IMR-90 (cell line): ENCODE measurements at regions not wholly inside any gene's neighbourhood (a gene's known extent, or its start where the extent isn't known, plus 50 kb on each side); places are given as distances from the start of the nearest gene placed in this dataset.

ENCODE experiments used
- ATAC-seq: fragments of 200-7000 bp; cut with Tn5 transposase; 2 replicates; pipeline ENCODE4 v1.9.1; 2020; ENCODE audit warnings: low read depth, mild to moderate bottlenecking, moderate library complexity
- BruUV-seq: library from RNA; stranded (reverse); fragments of 400-500 nt; replicated peaks from 2 replicates; lab custom pipeline; 2021; lab: Mats Ljungman, UMichigan
- CTCF ChIA-PET: fragments of 300-600 bp; formaldehyde crosslinking; extraction: SDS; loops from one replicate; lab custom pipeline; 2021; ENCODE audit warnings: antibody characterized with exemption; lab: Yijun Ruan, JAX
- POLR2A ChIA-PET: fragments of 300-600 bp; sonication (Branson Sonifier 250); formaldehyde crosslinking; loops from one replicate; lab custom pipeline; 2022; ENCODE audit warnings: antibody characterized with exemption; ENCODE audit not compliant: unreplicated experiment; lab: Charles Lee
- DNase-seq: peaks from one replicate; pipeline ENCODE4 v3.0.0; 2013
- H2AFZ ChIP-seq: replicated peaks from 2 replicates; pipeline ENCODE3; 2013; ENCODE audit warnings: low read length, mild to moderate bottlenecking; ENCODE audit not compliant: poor library complexity
- H2AK5ac ChIP-seq: 2 replicates; pipeline ENCODE4 v1.6.1; 2013; ENCODE audit warnings: low read depth, low read length, inconsistent platforms
- H2AK9ac ChIP-seq: replicated peaks from 2 replicates; pipeline ENCODE3; 2013; ENCODE audit warnings: mild to moderate bottlenecking, low read depth, low read length, moderate library complexity; ENCODE audit not compliant: poor library complexity
- H2BK120ac ChIP-seq: 2 replicates; pipeline ENCODE4 v1.6.1; 2013; ENCODE audit warnings: low read depth, low read length, inconsistent platforms
- H2BK15ac ChIP-seq: 3 replicates; pipeline ENCODE4 v1.6.1; 2013; ENCODE audit warnings: low read depth, low read length, inconsistent platforms
- H2BK20ac ChIP-seq: 2 replicates; pipeline ENCODE4 v1.6.1; 2013; ENCODE audit warnings: low read depth, mild to moderate bottlenecking, inconsistent platforms, low read length, moderate library complexity
- H2BK5ac ChIP-seq: 2 replicates; pipeline ENCODE4 v1.6.1; 2013; ENCODE audit warnings: mild to moderate bottlenecking, low read depth, low read length, inconsistent platforms; ENCODE audit not compliant: poor library complexity, severe bottlenecking
- H3K14ac ChIP-seq: replicated peaks from 2 replicates; pipeline ENCODE4 v1.6.1; 2013; ENCODE audit warnings: low read depth, low read length, inconsistent platforms
- H3K18ac ChIP-seq: 2 replicates; pipeline ENCODE4 v1.6.1; 2013; ENCODE audit warnings: low read depth, low read length, control low read depth
- H3K23ac ChIP-seq: 2 replicates; pipeline ENCODE4 v1.6.1; 2013; ENCODE audit warnings: low read depth, low read length, inconsistent platforms
- H3K27ac ChIP-seq: 2 replicates; pipeline ENCODE4 v1.5.1; 2013; ENCODE audit warnings: mild to moderate bottlenecking, control low read depth, low read length; ENCODE audit not compliant: insufficient read depth
- H3K27me3 ChIP-seq: 2 replicates; pipeline ENCODE4 v1.6.1; 2013; ENCODE audit warnings: low read length; ENCODE audit not compliant: control insufficient read depth, insufficient read depth
- H3K36me3 ChIP-seq: 2 replicates; pipeline ENCODE4 v1.6.1; 2013; ENCODE audit warnings: low read length, mixed read lengths; ENCODE audit not compliant: control insufficient read depth, insufficient read depth
- H3K4ac ChIP-seq: 2 replicates; pipeline ENCODE4 v1.6.1; 2013; ENCODE audit warnings: low read depth, low read length, inconsistent platforms
- H3K4me1 ChIP-seq: 2 replicates; pipeline ENCODE4 v1.6.1; 2013; ENCODE audit warnings: low read length, mixed read lengths; ENCODE audit not compliant: control insufficient read depth, insufficient read depth
- H3K4me2 ChIP-seq: 2 replicates; pipeline ENCODE4 v1.6.1; 2013; ENCODE audit warnings: low read depth, mild to moderate bottlenecking, control low read depth, low read length, moderate library complexity
- H3K4me3 ChIP-seq: 2 replicates; pipeline ENCODE4 v1.5.1; 2013; ENCODE audit warnings: low read depth, mild to moderate bottlenecking, control low read depth, low read length, moderate library complexity; ENCODE audit not compliant: insufficient read depth
- H3K56ac ChIP-seq: 2 replicates; pipeline ENCODE4 v1.6.1; 2013; ENCODE audit warnings: low read length, inconsistent platforms; ENCODE audit not compliant: insufficient read depth; ENCODE audit errors: extremely low read depth
- H3K79me1 ChIP-seq, 2 experiments: 2 replicates each; pipeline ENCODE4 v1.6.1; 2013; ENCODE audit warnings: low read length in 2 of 2, inconsistent platforms in 1 of 2, low read depth in 1 of 2
- H3K9ac ChIP-seq: 2 replicates; pipeline ENCODE4 v1.6.1; 2013; ENCODE audit warnings: low read depth, low read length, control low read depth
- H3K9me1 ChIP-seq: 2 replicates; pipeline ENCODE4 v1.6.1; 2013; ENCODE audit warnings: low read length, inconsistent platforms; ENCODE audit not compliant: insufficient read depth
- H3K9me3 ChIP-seq: 2 replicates; pipeline ENCODE4 v1.6.1; 2013; ENCODE audit warnings: low read length; ENCODE audit not compliant: control insufficient read depth, insufficient read depth
- H4K20me1 ChIP-seq: 2 replicates; pipeline ENCODE4 v1.6.1; 2013; ENCODE audit warnings: low read length, inconsistent platforms; ENCODE audit not compliant: insufficient read depth
- H4K5ac ChIP-seq: 2 replicates; pipeline ENCODE4 v1.6.1; 2013; ENCODE audit warnings: mild to moderate bottlenecking, low read depth, low read length, control low read depth
- H4K8ac ChIP-seq, 2 experiments: 2 replicates each; pipeline ENCODE4 v1.6.1; 2013; ENCODE audit warnings: low read depth in 2 of 2, low read length in 2 of 2, control low read depth in 1 of 2, inconsistent platforms in 1 of 2
- H4K91ac ChIP-seq: 2 replicates; pipeline ENCODE4 v1.6.1; 2013; ENCODE audit warnings: low read depth, low read length, inconsistent platforms; ENCODE audit not compliant: insufficient read depth
- BHLHE40 ChIP-seq: fragments of 150-350 bp; IDR thresholded peaks from 2 replicates; pipeline ENCODE4 v1.6.1; 2016; ENCODE audit warnings: mild to moderate bottlenecking, low read depth, low read length
- CEBPB ChIP-seq: IDR thresholded peaks from 2 replicates; pipeline ENCODE4 v1.6.1; 2012; ENCODE audit warnings: low read depth, low read length, improper control_type of control experiment
- CHD1 ChIP-seq: IDR thresholded peaks from 2 replicates; pipeline ENCODE4 v1.6.1; 2012; ENCODE audit warnings: low read depth, low read length, improper control_type of control experiment
- CTCF ChIP-seq: conservative IDR thresholded peaks from 2 replicates; pipeline ENCODE4 v1.5.1; 2012; ENCODE audit warnings: mild to moderate bottlenecking, low read depth, low read length, improper control_type of control experiment
- FOS ChIP-seq: fragments of 150-350 bp; IDR thresholded peaks from 2 replicates; pipeline ENCODE4 v1.6.1; 2016; ENCODE audit warnings: low read depth, low read length
- MAFK ChIP-seq: IDR thresholded peaks from 2 replicates; pipeline ENCODE4 v1.6.1; 2012; ENCODE audit warnings: low read depth, low read length, improper control_type of control experiment
- MAZ ChIP-seq: IDR thresholded peaks from 2 replicates; pipeline ENCODE4 v1.6.1; 2012; ENCODE audit warnings: low read depth, mild to moderate bottlenecking, low read length, improper control_type of control experiment, moderate library complexity, borderline replicate concordance
- MXI1 ChIP-seq: IDR thresholded peaks from 2 replicates; pipeline ENCODE4 v1.6.1; 2012; ENCODE audit warnings: low read depth, mild to moderate bottlenecking, low read length, moderate library complexity, borderline replicate concordance
- NFE2L2 ChIP-seq: fragments of 150-350 bp; IDR thresholded peaks from 2 replicates; pipeline ENCODE4 v1.6.1; 2016; ENCODE audit warnings: low read depth, mild to moderate bottlenecking, low read length
- POLR2A ChIP-seq: IDR thresholded peaks from 2 replicates; pipeline ENCODE4 v1.6.1; 2012; ENCODE audit warnings: mild to moderate bottlenecking, low read depth, low read length
- RAD21 ChIP-seq: IDR thresholded peaks from 2 replicates; pipeline ENCODE4 v1.6.1; 2012; ENCODE audit warnings: low read length, improper control_type of control experiment
- RCOR1 ChIP-seq: IDR thresholded peaks from 2 replicates; pipeline ENCODE4 v1.6.1; 2012; ENCODE audit warnings: mild to moderate bottlenecking, low read length, improper control_type of control experiment; ENCODE audit not compliant: insufficient replicate concordance
- RFX5 ChIP-seq: IDR thresholded peaks from 2 replicates; pipeline ENCODE4 v1.8.0; 2012; ENCODE audit warnings: low read depth, mild to moderate bottlenecking, low read length, moderate library complexity
- SMC3 ChIP-seq: fragments of 150-350 bp; IDR thresholded peaks from 2 replicates; pipeline ENCODE4 v1.6.1; 2016; ENCODE audit warnings: low read depth, mild to moderate bottlenecking, antibody characterized with exemption, low read length, moderate library complexity
- USF2 ChIP-seq: fragments of 150-350 bp; IDR thresholded peaks from 2 replicates; pipeline ENCODE4 v1.6.1; 2017; ENCODE audit warnings: mild to moderate bottlenecking, antibody characterized with exemption, low read length, low read depth
- WGBS, 2 experiments: methylation state at CpG; one replicate each; pipeline versions ENCODE4 v1.1.5 to v1.1.7; 2013; ENCODE audit warnings: missing lambda C conversion rate in 2 of 2; ENCODE audit not compliant: insufficient read length in 1 of 2; ENCODE audit errors: extremely low coverage in 2 of 2; 5-methylcytosine and 5-hydroxymethylcytosine counted together
- dilution Hi-C: fragments of 300-500 bp; cut with HindIII; formaldehyde crosslinking; loops from one replicate; pipeline ENCODE4 v1.14.3; 2018; ENCODE audit warnings: low sequenced_read_pairs; ENCODE audit not compliant: unreplicated experiment
- in situ Hi-C: fragments of 300-500 bp; cut with MboI; formaldehyde crosslinking; loops from 3 replicates; pipeline ENCODE4 v1.14.3; 2019; ENCODE audit warnings: low sequenced_read_pairs, inconsistent platforms, mixed read lengths
- intact Hi-C: fragments of 100-400 bp; cut with micrococcal nuclease; formaldehyde crosslinking; loops from 2 replicates; pipeline ENCODE4 v1.10.0; 2022

- DNase-seq (no peak), ATAC-seq (no peak)
- H2BK120ac ChIP-seq, result no peak overlapping the region
- H4K91ac ChIP-seq, result no peak overlapping the region
- no peaks in the 10 kb centered on the region for H3K79me1 ChIP-seq
- no peaks in the 10 kb centered on the region for H3K4me1 ChIP-seq
- peaks cover 3% of the 10 kb centered on the region; the same call in 1 of the 2 replicates for H3K9me3 ChIP-seq
- no peak overlapping the region for H3K18ac ChIP-seq
- H3K56ac ChIP-seq, result no peak overlapping the region
- ChIA-PET CTCF (no interaction called here), POLR2A (no interaction called here)
- H3K14ac ChIP-seq, result no peak overlapping the region
- H2AFZ ChIP-seq, result no peak overlapping the region
- H4K20me1 ChIP-seq, result no peaks in the 10 kb centered on the region
- no peak overlapping the region for H3K9ac ChIP-seq
- H3K23ac ChIP-seq, result no peak overlapping the region
- H3K4me2 ChIP-seq, result no peak overlapping the region
- no peaks in the 10 kb centered on the region for H3K27me3 ChIP-seq
- no peak overlapping the region for H2AK9ac ChIP-seq
- whole genome bisulfite sequencing, 2 experiments, result no CpG with 5 or more reads among the region's 6 CpGs
- intact Hi-C loops (no loop called here), dilution Hi-C loops (no loop called here), in situ Hi-C loops (no loop called here)
- TF ChIP-seq POLR2A (no peak), SMC3 (no peak), CTCF (no peak), CEBPB (no peak), USF2 (no peak), RAD21 (no peak), FOS (no peak), MAZ (no peak), RCOR1 (no peak), BHLHE40 (no peak), MAFK (no peak), MXI1 (no peak), RFX5 (no peak), NFE2L2 (no peak), CHD1 (no peak)
- no TSS peak for BruUV-seq
- H4K5ac ChIP-seq, result no peak overlapping the region
- no peak overlapping the region for H2BK15ac ChIP-seq
- no peak overlapping the region for H2BK5ac ChIP-seq
- no peak overlapping the region for H3K4me3 ChIP-seq
- no peak overlapping the region for H2AK5ac ChIP-seq
- H3K27ac ChIP-seq, result no peak overlapping the region
- no peaks in the 10 kb centered on the region for H3K36me3 ChIP-seq
- H2BK20ac ChIP-seq, result no peak overlapping the region
- H3K9me1 ChIP-seq, result no peaks in the 10 kb centered on the region
- H4K8ac ChIP-seq, result no peak overlapping the region
- no peak overlapping the region for H3K4ac ChIP-seq
Measured at GRCh38 chr17:51491416-51491815, 231.1 kb downstream of the UTP18 start.
